ENCODE measurements at regions not wholly inside any gene's neighbourhood (a gene's known extent, or its start where the extent isn't known, plus 50 kb on each side); places are given as distances from the start of the nearest gene placed in this dataset.
A peak's percentile ranks its signal among the peaks of the same experiment; 100 is the strongest.

DNA sequence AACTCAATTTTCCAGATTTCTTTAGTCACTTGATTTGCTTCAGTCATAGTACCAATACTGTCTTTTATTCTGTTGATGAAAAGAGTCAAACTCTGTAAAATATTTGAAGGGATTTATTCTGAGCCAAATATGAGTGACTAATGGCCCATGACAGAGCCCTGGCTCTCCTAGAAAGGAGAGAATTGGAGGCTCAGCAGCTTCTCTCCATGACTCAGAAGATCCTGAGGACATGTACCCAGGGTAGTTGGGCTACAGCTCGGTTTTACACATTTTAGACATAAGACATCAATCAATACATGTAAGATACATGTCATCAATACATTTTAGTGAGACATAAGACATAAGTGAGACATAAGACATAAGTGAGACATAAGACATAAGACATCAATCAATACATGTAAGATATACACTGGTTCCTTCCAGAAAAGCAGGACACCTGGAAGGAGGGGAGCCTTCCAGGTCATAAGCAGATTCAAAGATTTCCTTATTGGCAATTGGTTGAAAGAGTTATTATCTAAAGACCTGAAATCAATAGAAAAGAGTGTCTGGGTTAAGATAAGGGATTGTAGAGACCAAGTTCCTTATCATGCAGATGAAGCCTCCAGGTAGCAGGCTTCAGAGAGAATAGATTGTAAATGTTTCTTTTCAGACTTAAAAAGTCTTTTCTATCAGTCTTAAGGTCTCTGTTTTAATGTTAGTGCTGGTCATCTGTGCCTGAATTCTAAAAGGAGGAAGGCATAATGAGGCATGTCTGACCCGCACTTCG, 179.8 kb upstream of the RFC3 start (continued):
- no peak for TF ChIP-seq AR (CRISPR knock-in tag; IDR thresholded peaks at IDR 0.05)
- no peak for TF ChIP-seq ZNF219 (CRISPR knock-in tag; IDR thresholded peaks at IDR 0.05; ENCODE audit: borderline replicate concordance)

- Mint-ChIP-seq H3K4me3 (peak overlapping the region; percentile 1; the same call in 1 of the 2 replicates), H3K27ac (no peak overlapping the region; the same call in 1 of the 2 replicates), H3K36me3 (no peaks in the 10 kb centered on the region), H3K4me1 (peaks cover 72% of the 10 kb centered on the region), H3K9me3 (no peaks in the 10 kb centered on the region), H3K27me3 (ENCODE audit: low read depth) (peaks cover 8% of the 10 kb centered on the region; the same call in 1 of the 2 replicates)
- ChIA-PET POLR2A (no interaction called here), CTCF (no interaction called here)
- no peak for DNase-seq (ENCODE audit: low spot score)
- ATAC-seq = no peak
- TF ChIP-seq ELF4 (CRISPR knock-in tag; IDR thresholded peaks at IDR 0.05; ENCODE audit: low read depth) (no peak), SOX15 (CRISPR knock-in tag; IDR thresholded peaks at IDR 0.05) (no peak), GABPB1 (CRISPR knock-in tag; IDR thresholded peaks at IDR 0.05) (0 out of 2 replicates have a peak, but pooled peaks have one; percentile 25)
- TF ChIP-seq, protein P1, sequence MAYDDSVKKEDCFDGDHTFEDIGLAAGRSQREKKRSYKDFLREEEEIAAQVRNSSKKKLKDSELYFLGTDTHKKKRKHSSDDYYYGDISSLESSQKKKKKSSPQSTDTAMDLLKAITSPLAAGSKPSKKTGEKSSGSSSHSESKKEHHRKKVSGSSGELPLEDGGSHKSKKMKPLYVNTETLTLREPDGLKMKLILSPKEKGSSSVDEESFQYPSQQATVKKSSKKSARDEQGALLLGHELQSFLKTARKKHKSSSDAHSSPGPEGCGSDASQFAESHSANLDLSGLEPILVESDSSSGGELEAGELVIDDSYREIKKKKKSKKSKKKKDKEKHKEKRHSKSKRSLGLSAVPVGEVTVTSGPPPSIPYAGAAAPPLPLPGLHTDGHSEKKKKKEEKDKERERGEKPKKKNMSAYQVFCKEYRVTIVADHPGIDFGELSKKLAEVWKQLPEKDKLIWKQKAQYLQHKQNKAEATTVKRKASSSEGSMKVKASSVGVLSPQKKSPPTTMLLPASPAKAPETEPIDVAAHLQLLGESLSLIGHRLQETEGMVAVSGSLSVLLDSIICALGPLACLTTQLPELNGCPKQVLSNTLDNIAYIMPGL (CRISPR knock-in tag; IDR thresholded peaks at IDR 0.05) = no peak
Measured at GRCh38 chr13:33639158-33639557, 178.8 kb upstream of the RFC3 start.

DNA sequence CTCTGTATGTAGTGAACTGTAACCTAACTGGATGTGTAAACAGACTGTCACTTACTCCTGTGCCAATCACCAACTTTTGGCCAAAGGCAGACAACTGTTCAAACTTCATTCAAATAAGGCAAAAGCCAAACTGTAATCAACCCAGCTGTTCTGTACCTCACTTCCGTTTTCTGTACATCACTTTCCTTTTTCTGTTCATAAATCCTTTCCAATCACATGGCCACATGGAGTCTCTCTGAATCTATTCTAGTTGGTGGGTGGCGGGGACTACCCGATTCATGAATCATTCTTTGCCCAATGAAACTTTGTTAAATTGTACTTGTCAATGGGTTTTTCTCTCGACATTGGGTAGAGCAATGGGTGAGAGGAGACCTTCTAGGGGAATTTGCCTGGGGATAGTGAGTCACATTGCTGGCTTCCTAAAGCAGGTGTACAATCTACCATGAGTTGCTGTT, 178.3 kb upstream of the RFC3 start:
- ATAC-seq = no peak
- H3K4me3 Mint-ChIP-seq = no peak overlapping the region
- POLR2A ChIA-PET = no interaction called here
- H3K27me3 Mint-ChIP-seq (ENCODE audit: low read depth) = peaks cover 8% of the 10 kb centered on the region; the same call in 1 of the 2 replicates
- H3K36me3 Mint-ChIP-seq = no peaks in the 10 kb centered on the region
- no peak overlapping the region for H3K27ac Mint-ChIP-seq
- peaks cover 70% of the 10 kb centered on the region for H3K4me1 Mint-ChIP-seq
- TF ChIP-seq ZNF263 (CRISPR knock-in tag; IDR thresholded peaks at IDR 0.05; ENCODE audit: low read depth) = no peak
- no peak for TF ChIP-seq ZBTB21 (CRISPR knock-in tag; IDR thresholded peaks at IDR 0.05; ENCODE audit: borderline replicate concordance)
- no peak for TF ChIP-seq NFATC4 (CRISPR knock-in tag; IDR thresholded peaks at IDR 0.05)
- TF ChIP-seq RORB (CRISPR knock-in tag; IDR thresholded peaks at IDR 0.05) = no peak
- TF ChIP-seq USF1 (CRISPR knock-in tag; IDR thresholded peaks at IDR 0.05) = no peak
- TF ChIP-seq NR3C1 (CRISPR knock-in tag; conservative IDR thresholded peaks at IDR 0.05; ENCODE audit: low read depth) = no peak
- TF ChIP-seq FOXK1 (CRISPR knock-in tag; IDR thresholded peaks at IDR 0.05) = no peak
- no peak for TF ChIP-seq AR (CRISPR knock-in tag; IDR thresholded peaks at IDR 0.05)
- no peaks in the 10 kb centered on the region for H3K9me3 Mint-ChIP-seq
- CTCF ChIA-PET = no interaction called here
- no peak for DNase-seq (ENCODE audit: low spot score)
